Trophoblast cell (in vitro differentiated cells and primary cell): ENCODE measurements at regions not wholly inside any gene's neighbourhood (a gene's known extent, or its start where the extent isn't known, plus 50 kb on each side); places are given as distances from the start of the nearest gene placed in this dataset.

ENCODE experiments used
- DNase-seq, 2 donors: peaks; one replicate each; pipeline ENCODE4 v3.0.0-alpha.2; 2016
- H2AFZ ChIP-seq: 2 replicates; pipeline ENCODE4 v1.6.1; 2013; ENCODE audit warnings: low read length, moderate library complexity, mild to moderate bottlenecking; ENCODE audit not compliant: insufficient read depth, poor library complexity
- H2AK5ac ChIP-seq: 2 replicates; pipeline ENCODE4 v1.6.1; 2013; ENCODE audit warnings: mild to moderate bottlenecking, low read length
- H2BK120ac ChIP-seq: 2 replicates; pipeline ENCODE4 v1.6.1; 2013; ENCODE audit warnings: low read length, mild to moderate bottlenecking, moderate library complexity; ENCODE audit not compliant: insufficient read depth, poor library complexity
- H2BK12ac ChIP-seq: 2 replicates; pipeline ENCODE4 v1.6.1; 2013; ENCODE audit warnings: mild to moderate bottlenecking, low read length, moderate library complexity
- H2BK5ac ChIP-seq: 2 replicates; pipeline ENCODE4 v1.6.1; 2013; ENCODE audit warnings: low read length, low read depth, moderate library complexity, mild to moderate bottlenecking; ENCODE audit not compliant: poor library complexity
- H3K14ac ChIP-seq: 2 replicates; pipeline ENCODE4 v1.6.1; 2013; ENCODE audit warnings: mild to moderate bottlenecking, low read length
- H3K18ac ChIP-seq: 2 replicates; pipeline ENCODE4 v1.6.1; 2013; ENCODE audit warnings: mild to moderate bottlenecking, low read length
- H3K23ac ChIP-seq: 2 replicates; pipeline ENCODE4 v1.6.1; 2013; ENCODE audit warnings: low read length
- H3K27ac ChIP-seq: 2 replicates; pipeline ENCODE4 v1.5.1; 2013; ENCODE audit warnings: low read depth, mild to moderate bottlenecking, inconsistent platforms, low read length, moderate library complexity
- H3K27me3 ChIP-seq: 2 replicates; pipeline ENCODE4 v1.6.1; 2013; ENCODE audit warnings: inconsistent platforms, mild to moderate bottlenecking, low read length, moderate library complexity; ENCODE audit not compliant: insufficient read depth
- H3K36me3 ChIP-seq, 2 experiments: 1 replicate in 1 of 2; 2 replicates in 1 of 2; pipeline ENCODE4 v1.6.1; 2013; ENCODE audit warnings: low read length in 2 of 2, mild to moderate bottlenecking in 2 of 2, moderate library complexity in 1 of 2; ENCODE audit not compliant: insufficient read depth in 2 of 2, control insufficient read depth in 1 of 2
- H3K4ac ChIP-seq: 2 replicates; pipeline ENCODE4 v1.6.1; 2013; ENCODE audit warnings: low read depth, mild to moderate bottlenecking, low read length, moderate library complexity
- H3K4me1 ChIP-seq, 2 experiments: 1 replicate in 1 of 2; 2 replicates in 1 of 2; pipeline ENCODE4 v1.6.1; 2013; ENCODE audit warnings: low read length in 2 of 2, mild to moderate bottlenecking in 2 of 2, moderate library complexity in 1 of 2; ENCODE audit not compliant: insufficient read depth in 2 of 2, control insufficient read depth in 1 of 2
- H3K4me2 ChIP-seq: 2 replicates; pipeline ENCODE4 v1.6.1; 2013; ENCODE audit warnings: inconsistent platforms, mild to moderate bottlenecking, low read length, moderate library complexity
- H3K4me3 ChIP-seq: 2 replicates; pipeline ENCODE4 v1.5.1; 2013; ENCODE audit warnings: mild to moderate bottlenecking, low read depth, low read length, inconsistent platforms
- H3K79me1 ChIP-seq: one replicate; pipeline ENCODE4 v1.6.1; 2013; ENCODE audit warnings: low read length
- H3K79me2 ChIP-seq: 2 replicates; pipeline ENCODE4 v1.6.1; 2013; ENCODE audit warnings: low read length, mild to moderate bottlenecking; ENCODE audit not compliant: control insufficient read depth, insufficient read depth, poor library complexity
- H3K9ac ChIP-seq: 2 replicates; pipeline ENCODE4 v1.6.1; 2013; ENCODE audit warnings: mild to moderate bottlenecking, low read length
- H3K9me3 ChIP-seq: 2 replicates; pipeline ENCODE4 v1.6.1; 2013; ENCODE audit warnings: low read depth, mild to moderate bottlenecking, control low read depth, inconsistent platforms, low read length; ENCODE audit not compliant: insufficient read depth
- H4K12ac ChIP-seq: 2 replicates; pipeline ENCODE4 v1.6.1; 2013; ENCODE audit warnings: low read depth, mild to moderate bottlenecking, low read length, moderate library complexity
- H4K8ac ChIP-seq: 2 replicates; pipeline ENCODE4 v1.6.1; 2013; ENCODE audit warnings: low read depth, mild to moderate bottlenecking, low read length, moderate library complexity
- H4K91ac ChIP-seq: one replicate; pipeline ENCODE4 v1.6.1; 2013; ENCODE audit warnings: low read depth, mild to moderate bottlenecking, low read length, moderate library complexity
- WGBS: extraction: QIAGEN DNeasy Blood & Tissue Kit; methylation state at CpG from one replicate; pipeline ENCODE4 v1.1.7; 2013; ENCODE audit warnings: missing lambda C conversion rate; ENCODE audit not compliant: insufficient read length, insufficient coverage; ENCODE audit errors: extremely low coverage; 5-methylcytosine and 5-hydroxymethylcytosine counted together

- Histone ChIP-seq H2BK12ac (no peak overlapping the region), H3K79me2 (no peaks in the 10 kb centered on the region), H3K36me3 (no peaks in the 10 kb centered on the region), H2BK120ac (no peak overlapping the region), H3K14ac (no peak overlapping the region), H4K91ac (no peak overlapping the region), H3K23ac (no peak overlapping the region), H3K4ac (no peak overlapping the region), H4K8ac (no peak overlapping the region), H3K4me3 (no peak overlapping the region), H2AK5ac (no peak overlapping the region), H3K79me1 (no peaks in the 10 kb centered on the region), H4K12ac (no peak overlapping the region), H3K27me3 (no peaks in the 10 kb centered on the region), H2BK5ac (no peak overlapping the region), H3K4me1 (no peaks in the 10 kb centered on the region), H3K18ac (no peak overlapping the region), H2AFZ (no peak overlapping the region), H3K9ac (no peak overlapping the region), H3K4me2 (no peak overlapping the region), H3K9me3 (no peaks in the 10 kb centered on the region), H3K27ac (no peak overlapping the region)
- WGBS = no CpG with 5 or more reads among the region's 2 CpGs
- no peak for DNase-seq
Measured at GRCh38 chr12:92248977-92249376, 103.3 kb upstream of the BTG1 start.

- Histone ChIP-seq H2AFZ (no peak overlapping the region), H3K18ac (no peak overlapping the region), H3K9me3 (no peaks in the 10 kb centered on the region), H3K4me2 (no peak overlapping the region), H3K4ac (no peak overlapping the region), H3K4me1 (no peaks in the 10 kb centered on the region), H3K27me3 (no peaks in the 10 kb centered on the region), H3K79me1 (no peaks in the 10 kb centered on the region), H2BK5ac (no peak overlapping the region), H3K23ac (no peak overlapping the region), H4K12ac (no peak overlapping the region), H4K8ac (no peak overlapping the region), H3K36me3 (no peaks in the 10 kb centered on the region), H2BK120ac (no peak overlapping the region), H3K27ac (no peak overlapping the region), H3K9ac (no peak overlapping the region), H3K4me3 (no peak overlapping the region), H3K14ac (no peak overlapping the region), H2BK12ac (no peak overlapping the region), H3K79me2 (no peaks in the 10 kb centered on the region), H4K91ac (no peak overlapping the region), H2AK5ac (no peak overlapping the region)
- WGBS = no CpG with 5 or more reads among the region's 3 CpGs
- no peak for DNase-seq
Measured at GRCh38 chr12:92244036-92244435, 98.4 kb upstream of the BTG1 start.

GRCh38 chr12:92242907-92243306, 97.3 kb upstream of the BTG1 start:
- Histone ChIP-seq H2BK120ac (no peak overlapping the region), H3K9me3 (no peaks in the 10 kb centered on the region), H2BK5ac (no peak overlapping the region)

GRCh38 chr12:92237762-92238523, 92.3 kb upstream of the BTG1 start:
- Histone ChIP-seq H2AFZ (no peak overlapping the region), H3K18ac (no peak overlapping the region), H3K79me2 (no peaks in the 10 kb centered on the region), H4K91ac (no peak overlapping the region), H3K4ac (no peak overlapping the region), H3K4me2 (no peak overlapping the region), H3K23ac (no peak overlapping the region), H3K4me3 (no peak overlapping the region), H3K36me3 (no peaks in the 10 kb centered on the region), H4K12ac (no peak overlapping the region), H3K27ac (no peak overlapping the region), H2BK120ac (no peak overlapping the region), H3K9me3 (no peaks in the 10 kb centered on the region), H3K79me1 (no peaks in the 10 kb centered on the region), H3K9ac (no peak overlapping the region), H2BK12ac (no peak overlapping the region), H3K27me3 (no peaks in the 10 kb centered on the region), H2AK5ac (no peak overlapping the region), H3K4me1 (no peaks in the 10 kb centered on the region), H4K8ac (no peak overlapping the region), H2BK5ac (no peak overlapping the region), H3K14ac (no peak overlapping the region)
- DNase-seq = no peak
- WGBS = no CpG with 5 or more reads among the region's 6 CpGs

More at GRCh38 chr12:92242907-92243306, 97.3 kb upstream of the BTG1 start:
- Histone ChIP-seq H3K14ac (no peak overlapping the region), H3K18ac (no peak overlapping the region), H4K12ac (no peak overlapping the region), H3K23ac (no peak overlapping the region), H3K9ac (no peak overlapping the region), H2BK12ac (no peak overlapping the region), H3K27ac (no peak overlapping the region), H3K4me1 (no peaks in the 10 kb centered on the region), H3K36me3 (no peaks in the 10 kb centered on the region), H3K4me2 (no peak overlapping the region), H4K8ac (no peak overlapping the region), H2AFZ (no peak overlapping the region), H3K27me3 (no peaks in the 10 kb centered on the region), H3K79me1 (no peaks in the 10 kb centered on the region), H2AK5ac (no peak overlapping the region), H3K4ac (no peak overlapping the region), H3K4me3 (no peak overlapping the region), H3K79me2 (no peaks in the 10 kb centered on the region), H4K91ac (no peak overlapping the region)
- no CpG with 5 or more reads among the region's 3 CpGs for WGBS
- DNase-seq = no peak
